Activated T-cell treated with anti-CD3 and anti-CD28 coated beads, Interleukin-2, amount 50 U/mL, for 48 hours (primary cell): ENCODE measurements at regions not wholly inside any gene's neighbourhood (a gene's known extent, or its start where the extent isn't known, plus 50 kb on each side); places are given as distances from the start of the nearest gene placed in this dataset.

ENCODE experiments used
- DNase-seq, 2 experiments: peaks; one replicate each; pipeline ENCODE4 v3.0.0-alpha.2; 2020

DNA sequence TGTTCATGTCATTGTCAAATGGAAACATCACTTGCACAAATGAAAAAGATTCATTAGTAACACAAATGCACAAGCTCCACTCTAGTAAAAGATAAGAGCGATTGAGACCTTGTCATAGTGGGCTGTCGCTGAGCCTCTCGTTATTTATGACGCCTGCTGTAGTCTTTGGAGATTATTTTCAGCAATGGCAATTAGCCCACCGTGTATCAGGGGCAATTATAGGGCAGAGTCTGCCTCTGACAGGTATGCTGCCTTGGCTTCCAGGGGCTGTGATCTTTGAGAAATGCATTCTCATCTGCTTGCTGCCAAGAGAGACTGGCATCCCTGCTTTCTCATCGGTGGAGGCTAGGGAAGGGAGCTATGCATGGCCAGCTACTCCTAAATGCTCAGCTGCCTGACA, 426.8 kb upstream of the CLINT1 start:
- no peak for DNase-seq

DNA sequence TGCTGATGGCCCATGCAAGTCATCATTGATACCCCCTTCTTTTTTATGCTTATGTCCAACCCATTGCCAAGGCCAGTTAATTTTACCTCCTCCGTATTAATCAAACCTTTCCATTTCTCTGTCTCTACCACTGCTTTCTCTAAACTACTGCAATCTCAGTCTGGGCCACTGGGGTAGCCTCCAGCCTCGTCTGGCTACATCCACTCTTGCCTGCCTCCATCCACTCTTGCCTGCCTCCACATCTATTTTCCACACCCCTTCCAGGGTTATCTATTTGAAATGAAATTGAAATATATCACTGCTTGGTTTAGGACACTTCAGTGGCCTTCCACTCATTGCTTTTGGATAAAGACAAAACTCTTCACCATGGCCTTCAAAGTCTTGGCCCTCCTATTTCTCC, 425.3 kb upstream of the CLINT1 start:
- no peak for DNase-seq

GRCh38 chr5:158283397-158283796, 424.5 kb upstream of the CLINT1 start:
- DNase-seq: no peak

DNA sequence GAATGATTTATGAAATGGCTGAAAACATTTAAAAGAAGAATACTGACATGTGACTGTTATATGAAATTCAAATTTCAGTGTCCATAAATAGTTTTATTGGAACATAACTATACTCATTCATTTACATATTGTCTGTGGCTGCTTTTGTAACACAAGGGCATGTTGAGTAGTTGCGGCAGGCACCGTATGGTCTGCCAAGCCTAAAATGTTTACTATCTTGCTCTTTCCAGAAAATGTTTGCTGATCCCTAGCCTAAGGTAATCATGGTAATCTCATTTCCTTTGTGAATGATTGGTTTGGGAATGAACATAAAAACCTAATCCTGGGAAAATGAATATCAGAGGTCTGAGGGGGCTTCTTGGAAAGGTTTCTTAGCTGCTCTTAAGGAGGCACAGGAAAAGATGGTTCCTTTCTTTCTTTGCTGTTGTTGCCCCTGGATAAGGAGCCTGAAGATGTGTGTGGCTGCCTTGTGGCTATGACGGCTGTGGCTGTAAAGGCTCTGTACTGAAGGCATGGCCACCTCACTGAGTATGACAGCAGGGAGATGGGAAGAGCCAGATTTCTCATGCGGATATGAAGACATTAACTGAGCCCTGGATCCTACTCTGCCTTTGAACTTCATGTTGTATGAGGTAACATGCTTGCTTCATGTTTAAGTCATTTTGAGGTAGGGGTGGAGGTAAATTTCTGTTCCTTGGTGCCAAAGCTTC, 419.4 kb upstream of the CLINT1 start:
- no peak for DNase-seq

- no peak for DNase-seq
These were observed 418.3 kb upstream of the CLINT1 start for GRCh38 chr5:158277276-158277675.

- DNase-seq: no peak
These were observed 417.7 kb upstream of the CLINT1 start for GRCh38 chr5:158276692-158277091.

- DNase-seq: no peak
These were observed 416.6 kb upstream of the CLINT1 start for GRCh38 chr5:158275511-158275910.

DNA sequence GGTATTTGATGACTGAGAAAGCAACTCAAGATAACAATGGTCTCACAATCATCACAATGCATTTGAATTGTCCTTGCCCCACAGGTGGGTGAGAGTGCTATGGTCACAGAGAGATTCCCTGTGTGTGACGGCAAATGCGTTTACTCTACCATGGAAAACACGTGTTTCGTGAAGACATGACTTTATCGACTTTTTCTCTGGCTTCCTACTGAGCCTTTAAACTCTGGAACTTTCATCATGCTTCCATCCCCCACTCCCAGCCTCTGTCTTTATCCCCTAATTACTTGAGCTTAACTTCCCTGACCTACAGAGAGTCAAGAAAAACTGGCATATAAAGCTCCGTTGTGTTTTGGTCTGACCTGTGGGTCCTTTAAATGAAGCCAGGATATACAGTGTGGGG, 414.1 kb upstream of the CLINT1 start:
- DNase-seq: no peak

GRCh38 chr5:158272409-158272808, 413.5 kb upstream of the CLINT1 start:
- DNase-seq: no peak

- DNase-seq: no peak
These were observed 412.1 kb upstream of the CLINT1 start for GRCh38 chr5:158270996-158271554.

- no peak for DNase-seq
These were observed 409.3 kb upstream of the CLINT1 start for GRCh38 chr5:158268286-158268685.

DNA sequence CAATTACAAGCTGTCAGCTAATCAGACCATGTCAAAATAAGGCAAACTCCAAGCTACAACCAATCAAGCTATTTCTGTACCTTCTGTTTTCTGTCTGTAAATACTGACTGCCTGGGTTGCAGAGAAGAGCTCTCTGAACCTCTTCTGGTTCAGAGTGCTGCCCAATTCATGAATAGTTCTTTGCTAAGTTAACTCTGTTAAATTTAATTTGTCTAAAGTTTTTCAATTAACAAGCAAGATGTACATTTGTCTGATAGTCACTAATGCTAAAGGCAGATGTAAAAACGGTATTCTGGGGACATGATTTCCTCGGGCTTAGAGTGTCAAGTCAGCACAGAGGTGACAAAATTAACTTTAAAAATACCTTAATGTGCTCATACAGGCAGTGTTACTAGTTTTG, 408.3 kb upstream of the CLINT1 start:
- DNase-seq: no peak

DNA sequence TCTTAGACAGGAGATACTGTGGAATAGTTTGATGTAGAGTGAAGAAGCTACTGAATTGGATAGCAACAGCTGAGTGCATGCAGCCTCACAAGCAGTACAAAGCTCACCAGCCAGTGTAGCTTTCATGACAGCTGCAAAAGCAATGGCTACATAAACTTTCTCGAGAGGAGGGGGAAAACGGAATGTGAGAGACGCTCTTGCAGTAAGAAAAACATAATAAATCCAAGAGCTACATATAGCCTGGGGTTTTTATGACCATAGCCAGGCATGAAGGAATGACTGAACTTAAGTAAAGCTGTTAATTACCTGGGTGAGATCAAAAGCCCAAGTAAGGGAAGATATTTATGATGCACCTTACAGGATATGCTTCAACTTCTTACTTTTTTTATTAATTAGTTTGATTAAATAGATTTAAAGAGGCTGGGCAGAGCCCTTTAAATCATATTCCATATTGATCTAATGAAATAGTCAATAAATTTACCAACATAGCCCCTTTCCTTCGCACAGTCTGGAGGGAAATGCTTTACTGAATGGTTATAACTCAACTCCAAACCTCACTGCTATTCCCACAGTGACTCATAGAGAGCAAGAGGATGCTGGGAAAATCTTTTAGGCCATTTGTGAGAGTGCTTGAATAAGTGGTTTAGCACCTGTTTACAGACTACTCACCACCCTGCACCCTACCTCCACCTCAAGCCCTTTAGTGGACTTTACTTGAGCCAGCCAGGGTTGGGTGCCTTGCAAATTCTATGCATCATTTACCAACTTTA, 407.2 kb upstream of the CLINT1 start:
- DNase-seq: no peak

- DNase-seq: no peak
These were observed 406.4 kb upstream of the CLINT1 start for GRCh38 chr5:158265346-158265745.

DNA sequence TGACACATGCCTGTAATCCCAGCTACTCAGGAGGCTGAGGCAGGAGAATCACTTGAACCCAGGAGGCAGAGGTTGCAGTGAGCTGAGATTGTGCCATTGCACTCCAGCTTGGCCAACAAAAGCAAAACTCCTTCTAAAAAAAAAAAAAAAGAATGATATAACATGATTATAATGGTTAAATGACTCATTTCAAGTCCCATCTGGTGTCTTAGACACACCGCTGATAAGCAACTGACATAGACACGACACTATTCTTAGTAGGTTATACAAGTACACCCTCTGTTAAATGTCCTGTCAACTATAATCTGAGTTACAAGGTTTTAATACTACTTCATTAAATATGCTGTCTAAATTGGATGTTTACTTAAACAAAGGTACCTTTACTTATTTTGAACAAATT, 405.3 kb upstream of the CLINT1 start:
- DNase-seq: no peak

DNA sequence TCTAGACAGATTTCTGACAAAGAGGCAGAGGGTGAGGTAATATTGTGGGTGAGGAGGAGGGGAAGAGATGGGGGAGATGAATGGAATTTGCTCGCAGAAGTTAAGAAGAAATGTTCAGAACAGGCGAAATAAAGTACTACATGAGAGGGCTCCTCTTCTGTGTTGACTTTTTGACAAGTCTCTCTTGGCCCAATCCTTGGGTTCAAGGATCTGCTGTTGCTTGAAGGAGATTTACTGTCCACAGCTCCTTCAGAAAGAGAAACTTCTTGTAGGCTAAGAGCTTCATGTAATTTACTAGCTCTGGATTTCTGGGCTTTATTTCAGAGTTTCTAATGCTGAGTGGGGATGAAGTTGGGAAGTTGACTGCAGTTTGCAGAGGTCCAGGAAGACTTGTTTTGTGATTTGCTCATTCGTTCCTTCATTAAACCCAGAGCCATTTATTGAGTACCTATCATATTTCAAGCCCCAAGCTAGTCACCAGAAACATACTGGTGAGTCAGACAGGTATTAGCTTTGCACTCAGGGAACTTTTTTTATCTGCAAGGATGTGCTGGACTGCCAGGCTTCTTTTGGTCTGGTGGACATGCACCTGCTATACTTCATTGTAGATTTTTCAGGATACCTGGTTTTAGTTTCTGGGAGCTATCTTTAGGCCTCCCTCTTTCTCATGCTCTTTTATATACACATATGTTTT, 402.9 kb upstream of the CLINT1 start:
- no peak for DNase-seq

DNA sequence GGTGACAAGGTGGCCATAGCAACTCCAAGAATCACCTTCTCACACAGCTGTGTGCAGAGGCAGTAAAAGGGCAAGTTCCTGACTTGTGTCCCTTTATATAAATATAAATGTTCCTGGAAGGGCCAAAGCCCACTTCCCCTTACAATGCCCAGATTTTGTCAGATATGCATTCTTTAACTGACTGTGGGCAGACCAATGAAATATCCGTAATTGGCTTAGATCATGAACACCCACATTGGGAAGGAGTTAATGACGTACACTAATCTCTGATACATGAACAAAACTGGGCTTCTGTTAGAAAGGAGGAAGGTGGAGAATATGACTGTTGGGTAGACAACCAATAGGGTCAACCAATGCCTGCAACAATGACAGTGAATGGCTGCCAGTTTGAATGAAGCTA, 397.2 kb upstream of the CLINT1 start:
- DNase-seq: no peak

DNA sequence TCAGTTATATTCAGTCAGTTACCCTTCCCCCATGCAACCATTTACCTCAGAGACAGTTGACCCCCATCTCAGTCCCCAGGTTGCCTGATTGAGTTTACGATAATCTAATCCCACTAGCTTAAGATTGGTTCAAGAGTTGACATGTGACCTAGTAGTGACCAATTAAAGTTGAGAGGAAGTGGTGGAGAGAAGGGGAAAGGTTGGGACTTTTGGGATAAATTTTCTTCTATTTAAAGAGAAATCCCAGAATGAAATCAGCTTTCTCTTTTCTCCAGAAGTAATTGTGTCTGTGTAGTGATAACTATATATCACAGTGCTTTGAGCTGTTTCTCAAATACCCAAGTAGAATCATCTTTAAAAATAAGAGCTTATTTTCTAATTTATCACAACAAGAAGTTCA, 396.7 kb upstream of the CLINT1 start:
- no peak for DNase-seq

DNA sequence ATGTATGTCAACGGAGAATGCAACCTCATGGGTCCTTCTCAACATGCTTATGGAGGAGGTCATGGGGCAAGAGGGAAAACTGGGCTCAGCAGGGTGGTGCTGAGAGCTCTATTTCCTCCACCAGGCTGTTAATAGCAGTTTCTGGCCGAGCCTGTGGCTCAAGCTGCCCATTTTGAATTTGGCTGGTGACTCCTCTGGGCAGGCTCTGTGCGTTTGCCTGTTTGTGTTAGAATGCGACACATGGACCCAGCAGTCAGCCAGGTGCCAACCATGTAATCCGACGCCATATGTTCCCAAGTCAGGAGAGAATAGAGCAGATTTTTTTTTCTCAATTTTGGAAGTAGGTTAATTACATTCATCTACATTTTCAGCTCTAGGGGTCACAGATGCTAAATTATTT, 387.7 kb upstream of the CLINT1 start:
- DNase-seq: no peak

GRCh38 chr5:158245513-158245912, 386.6 kb upstream of the CLINT1 start:
- no peak for DNase-seq

GRCh38 chr5:158244882-158245281, 385.9 kb upstream of the CLINT1 start:
- no peak for DNase-seq

GRCh38 chr5:158236511-158237335, 377.8 kb upstream of the CLINT1 start:
- no peak for DNase-seq

- DNase-seq: no peak
These were observed 376.2 kb upstream of the CLINT1 start for GRCh38 chr5:158235159-158235547.
